ENCODE measurements at regions not wholly inside any gene's neighbourhood (a gene's known extent, or its start where the extent isn't known, plus 50 kb on each side); places are given as distances from the start of the nearest gene placed in this dataset.

DNA sequence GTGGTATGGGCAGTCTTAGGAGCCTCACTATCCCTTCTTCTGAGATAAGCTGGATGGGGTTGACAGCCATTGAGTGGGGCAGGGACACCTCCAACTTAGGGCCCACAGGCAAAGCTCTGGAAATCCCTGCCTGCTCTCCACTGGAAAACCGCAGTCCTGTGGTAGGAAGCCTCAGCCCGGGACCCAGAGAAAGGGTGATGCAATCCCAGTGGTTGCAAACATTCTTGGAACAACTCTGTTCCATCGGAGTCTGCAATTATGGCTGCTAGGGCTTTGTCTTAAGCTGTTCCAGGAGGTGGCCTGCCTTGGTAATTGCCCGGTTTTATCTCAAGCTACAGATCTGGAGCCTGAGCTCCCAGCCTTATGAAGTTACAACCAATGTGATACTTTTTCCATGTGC, 133.4 kb downstream of the DICER1 start:
- TF ChIP-seq CTCF (IDR thresholded peaks at IDR 0.05 in 4 of 5, conservative IDR thresholded peaks at IDR 0.05 in 1 of 5) (no peak), POLR2A (IDR thresholded peaks at IDR 0.05) (no peak)

Measured in gastrocnemius medialis (tissue), 4 donors.